Caco-2 (cell line): ENCODE measurements at regions not wholly inside any gene's neighbourhood (a gene's known extent, or its start where the extent isn't known, plus 50 kb on each side); places are given as distances from the start of the nearest gene placed in this dataset.

Source experiments
- BruUV-seq: library from RNA; stranded (reverse); fragments of 400-500 nt; replicated peaks from 2 replicates; lab custom pipeline; 2021; lab: Mats Ljungman, UMichigan
- CTCF ChIA-PET: fragments of 300-600 bp; sonication (Branson Sonifier 250); formaldehyde crosslinking; loops from one replicate; lab custom pipeline; 2022; ENCODE audit warnings: antibody characterized with exemption; lab: Charles Lee
- POLR2A ChIA-PET: fragments of 300-600 bp; sonication (Branson Sonifier 250); formaldehyde crosslinking; loops from one replicate; lab custom pipeline; 2022; ENCODE audit warnings: antibody characterized with exemption; lab: Charles Lee
- DNase-seq, 2 experiments: peaks; one replicate each; pipeline versions ENCODE4 v3.0.0 to v3.0.0-alpha.2; 2020 to 2022
- H3K27me3 ChIP-seq: replicated peaks from 2 replicates; pipeline ENCODE4 v1.6.0; 2011; ENCODE audit warnings: low read length; ENCODE audit not compliant: control insufficient read depth, insufficient read depth
- H3K36me3 ChIP-seq: 2 replicates; pipeline ENCODE4 v1.5.1; 2011; ENCODE audit warnings: low read length; ENCODE audit not compliant: control insufficient read depth, insufficient read depth
- H3K4me1 ChIP-seq: fragments of 250-450 bp; sonication (Bioruptor Pico); 2 replicates; pipeline ENCODE4 v1.5.1; 2020; ENCODE audit warnings: mild to moderate bottlenecking
- H3K4me3 ChIP-seq: 2 replicates; pipeline ENCODE4 v1.5.1; 2011; ENCODE audit warnings: low read depth, mild to moderate bottlenecking, control low read depth, low read length
- H3K9me3 ChIP-seq: fragments of 250-450 bp; sonication (Bioruptor Pico); 2 replicates; pipeline ENCODE4 v1.5.1; 2020; ENCODE audit warnings: mild to moderate bottlenecking, moderate library complexity
- H3K27ac Mint-ChIP-seq: one replicate; pipeline ENCODE4 v1.8.0; 2022; ENCODE audit warnings: mixed read lengths; ENCODE audit not compliant: unreplicated experiment
- H3K27me3 Mint-ChIP-seq: one replicate; pipeline ENCODE4 v1.8.0; 2022; ENCODE audit warnings: mixed read lengths; ENCODE audit not compliant: insufficient read depth, unreplicated experiment
- H3K36me3 Mint-ChIP-seq: one replicate; pipeline ENCODE4 v1.8.0; 2022; ENCODE audit warnings: mild to moderate bottlenecking, mixed read lengths; ENCODE audit not compliant: insufficient read depth, unreplicated experiment
- H3K4me1 Mint-ChIP-seq: one replicate; pipeline ENCODE4 v1.8.0; 2022; ENCODE audit warnings: low read depth, mixed read lengths; ENCODE audit not compliant: unreplicated experiment
- H3K4me3 Mint-ChIP-seq: one replicate; pipeline ENCODE4 v1.8.0; 2022; ENCODE audit warnings: mild to moderate bottlenecking, moderate library complexity, mixed read lengths; ENCODE audit not compliant: unreplicated experiment
- H3K9me3 Mint-ChIP-seq: one replicate; pipeline ENCODE4 v1.8.0; 2022; ENCODE audit warnings: mixed read lengths; ENCODE audit not compliant: unreplicated experiment
- intact Hi-C: fragments of 100-400 bp; cut with micrococcal nuclease; formaldehyde crosslinking; loops from one replicate; pipeline ENCODE4 v1.10.0; 2022; ENCODE audit not compliant: unreplicated experiment
- TF ChIP-seq, protein P1 (sequence below), 2 experiments: fragments of 200-600 bp in 1 of 2; IDR thresholded peaks; 1 replicate in 1 of 2; 2 replicates in 1 of 2; pipeline versions ENCODE4 v1.5.1 to v1.8.0; 2011 to 2022; ENCODE audit warnings: antibody characterized with exemption in 1 of 2, control low read depth in 1 of 2, inconsistent platforms in 1 of 2, low read depth in 1 of 2, low read length in 1 of 2, mild to moderate bottlenecking in 1 of 2, moderate library complexity in 1 of 2; ENCODE audit not compliant: insufficient read depth in 1 of 2, severe bottlenecking in 1 of 2, unreplicated experiment in 1 of 2

DNA sequence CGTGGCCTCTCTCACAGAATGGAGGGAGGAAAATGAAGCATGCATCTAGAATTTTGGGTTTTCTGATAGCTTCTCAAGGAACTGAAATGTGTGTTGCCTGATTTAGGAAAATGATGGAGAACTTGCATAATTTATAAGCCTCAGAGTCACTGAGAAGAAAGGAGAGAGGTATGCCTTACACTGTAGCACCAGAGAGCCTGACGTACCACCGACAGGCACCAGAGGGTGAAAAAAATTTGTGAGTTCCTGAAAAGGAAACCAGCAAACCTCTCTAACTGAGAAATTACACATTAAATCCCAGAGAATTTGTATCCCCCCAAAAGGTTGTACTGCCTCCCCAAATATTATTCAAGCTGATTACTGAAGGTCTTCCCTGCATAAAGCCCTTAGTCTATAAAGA is 915.3 kb upstream of the SLITRK6 start:
- Histone ChIP-seq H3K9me3 (no peaks in the 10 kb centered on the region), H3K4me3 (no peak overlapping the region), H3K27me3 (no peaks in the 10 kb centered on the region), H3K4me1 (no peaks in the 10 kb centered on the region), H3K36me3 (no peaks in the 10 kb centered on the region)
- H3K27ac Mint-ChIP-seq, result no peak overlapping the region
- H3K27me3 Mint-ChIP-seq, result no peaks in the 10 kb centered on the region
- no peak for DNase-seq
- no peaks in the 10 kb centered on the region for H3K36me3 Mint-ChIP-seq
- no peaks in the 10 kb centered on the region for H3K9me3 Mint-ChIP-seq
- CTCF ChIA-PET, result no interaction called here
- TF ChIP-seq, protein P1, sequence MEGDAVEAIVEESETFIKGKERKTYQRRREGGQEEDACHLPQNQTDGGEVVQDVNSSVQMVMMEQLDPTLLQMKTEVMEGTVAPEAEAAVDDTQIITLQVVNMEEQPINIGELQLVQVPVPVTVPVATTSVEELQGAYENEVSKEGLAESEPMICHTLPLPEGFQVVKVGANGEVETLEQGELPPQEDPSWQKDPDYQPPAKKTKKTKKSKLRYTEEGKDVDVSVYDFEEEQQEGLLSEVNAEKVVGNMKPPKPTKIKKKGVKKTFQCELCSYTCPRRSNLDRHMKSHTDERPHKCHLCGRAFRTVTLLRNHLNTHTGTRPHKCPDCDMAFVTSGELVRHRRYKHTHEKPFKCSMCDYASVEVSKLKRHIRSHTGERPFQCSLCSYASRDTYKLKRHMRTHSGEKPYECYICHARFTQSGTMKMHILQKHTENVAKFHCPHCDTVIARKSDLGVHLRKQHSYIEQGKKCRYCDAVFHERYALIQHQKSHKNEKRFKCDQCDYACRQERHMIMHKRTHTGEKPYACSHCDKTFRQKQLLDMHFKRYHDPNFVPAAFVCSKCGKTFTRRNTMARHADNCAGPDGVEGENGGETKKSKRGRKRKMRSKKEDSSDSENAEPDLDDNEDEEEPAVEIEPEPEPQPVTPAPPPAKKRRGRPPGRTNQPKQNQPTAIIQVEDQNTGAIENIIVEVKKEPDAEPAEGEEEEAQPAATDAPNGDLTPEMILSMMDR (IDR thresholded peaks at IDR 0.05; ENCODE audit: insufficient read depth in 1 of 2, low read depth in 1 of 2, low read length in 1 of 2, severe bottlenecking in 1 of 2, unreplicated experiment in 1 of 2), result no peak
- no peaks in the 10 kb centered on the region for H3K4me1 Mint-ChIP-seq
- BruUV-seq, result no TSS peak
- H3K4me3 Mint-ChIP-seq, result no peak overlapping the region
- intact Hi-C loops, result no loop called here
- POLR2A ChIA-PET, result no interaction called here

DNA sequence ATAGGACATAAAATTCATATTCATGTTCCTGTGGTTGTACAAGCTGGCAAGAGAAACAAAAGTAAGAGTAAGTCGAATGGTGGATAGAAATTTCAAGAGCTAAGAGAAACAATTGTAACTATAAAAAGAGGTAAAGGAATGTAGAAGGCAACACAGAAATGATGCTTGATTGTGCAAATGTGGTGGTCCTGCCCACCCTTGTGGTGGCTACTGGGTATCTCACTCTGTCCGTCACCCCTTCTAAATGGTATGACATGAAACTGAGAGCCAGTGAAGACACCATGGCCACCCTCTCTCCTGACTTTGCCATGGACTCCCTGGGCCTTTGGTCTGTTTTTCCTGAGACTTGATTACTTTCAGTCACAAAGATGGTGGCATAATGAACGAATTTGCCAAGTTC is 925.9 kb upstream of the SLITRK6 start:
- DNase-seq, result no peak
- no peak overlapping the region for H3K4me3 Mint-ChIP-seq
- H3K9me3 Mint-ChIP-seq, result no peaks in the 10 kb centered on the region
- TF ChIP-seq, protein P1 (IDR thresholded peaks at IDR 0.05; ENCODE audit: insufficient read depth in 1 of 2, low read depth in 1 of 2, low read length in 1 of 2, severe bottlenecking in 1 of 2, unreplicated experiment in 1 of 2), result peak in 1 of 2 experiments; percentile 21
- no peak overlapping the region for H3K27ac Mint-ChIP-seq
- ChIA-PET POLR2A (no interaction called here), CTCF (no interaction called here)
- Histone ChIP-seq H3K36me3 (no peaks in the 10 kb centered on the region), H3K9me3 (0 out of 2 replicates have a peak, but pooled peaks cover 7% of the 10 kb centered on the region), H3K4me3 (no peak overlapping the region), H3K4me1 (no peaks in the 10 kb centered on the region), H3K27me3 (no peaks in the 10 kb centered on the region)
- no TSS peak for BruUV-seq
- no peaks in the 10 kb centered on the region for H3K4me1 Mint-ChIP-seq
- intact Hi-C loops, result loop anchor here (1.0 kb wide), 1 partner anchor 158 kb away; no protein-coding TSS in a partner anchor
- no peaks in the 10 kb centered on the region for H3K27me3 Mint-ChIP-seq
- H3K36me3 Mint-ChIP-seq, result no peaks in the 10 kb centered on the region

DNA sequence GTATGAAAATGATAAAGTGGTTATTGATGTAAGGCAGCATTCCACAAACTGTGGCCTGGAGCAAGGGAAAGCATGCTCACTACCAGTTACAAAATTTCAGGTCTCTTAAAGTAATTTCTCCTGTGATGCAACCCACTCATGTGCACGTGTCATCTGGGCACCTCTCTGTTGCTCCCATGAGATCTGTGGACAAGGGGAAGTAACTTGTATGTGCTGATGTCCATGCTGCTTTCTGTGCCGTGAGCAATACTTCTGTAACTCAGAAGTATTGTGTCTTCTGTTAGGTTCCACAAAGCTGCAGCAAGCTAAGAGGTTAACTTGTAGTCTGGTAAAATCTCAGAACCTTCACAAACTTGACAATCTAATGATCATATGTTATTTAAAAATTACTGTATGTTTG is 930.0 kb upstream of the SLITRK6 start:
- H3K27ac Mint-ChIP-seq, result no peak overlapping the region
- no peaks in the 10 kb centered on the region for H3K27me3 Mint-ChIP-seq
- Histone ChIP-seq H3K36me3 (no peaks in the 10 kb centered on the region), H3K27me3 (no peaks in the 10 kb centered on the region), H3K4me1 (no peaks in the 10 kb centered on the region), H3K4me3 (no peak overlapping the region), H3K9me3 (0 out of 2 replicates have a peak, but pooled peaks cover 3% of the 10 kb centered on the region)
- no peaks in the 10 kb centered on the region for H3K4me1 Mint-ChIP-seq
- TF ChIP-seq, protein P1 (IDR thresholded peaks at IDR 0.05; ENCODE audit: insufficient read depth in 1 of 2, low read depth in 1 of 2, low read length in 1 of 2, severe bottlenecking in 1 of 2, unreplicated experiment in 1 of 2), result no peak
- no peaks in the 10 kb centered on the region for H3K9me3 Mint-ChIP-seq
- no peak for DNase-seq
- no peaks in the 10 kb centered on the region for H3K36me3 Mint-ChIP-seq
- BruUV-seq, result no TSS peak
- intact Hi-C loops, result no loop called here
- ChIA-PET CTCF (no interaction called here), POLR2A (no interaction called here)
- no peak overlapping the region for H3K4me3 Mint-ChIP-seq
